Small intestine (tissue), 7 donors: ENCODE measurements at regions not wholly inside any gene's neighbourhood (a gene's known extent, or its start where the extent isn't known, plus 50 kb on each side); places are given as distances from the start of the nearest gene placed in this dataset.

Experiments
- DNase-seq, 2 donors: peaks; one replicate each; pipeline versions ENCODE4 v3.0.0 to v3.0.0-alpha.2; 2013
- FAIRE-seq: peaks from 2 replicates; lab custom pipeline; 2012; peaks lifted over from hg19 to GRCh38; lab: Jason Lieb, UNC
- H3K27ac ChIP-seq, 3 donors: one replicate each; pipeline ENCODE4 v1.5.1; 2013; ENCODE audit warnings: low read length in 2 of 3, mild to moderate bottlenecking in 2 of 3, control low read depth in 1 of 3, inconsistent platforms in 1 of 3, low read depth in 1 of 3, moderate library complexity in 1 of 3
- H3K27me3 ChIP-seq, 3 donors: one replicate each; pipeline ENCODE4 v1.6.1; 2013; ENCODE audit warnings: low read length in 3 of 3, inconsistent platforms in 1 of 3; ENCODE audit not compliant: control insufficient read depth in 3 of 3, insufficient read depth in 3 of 3
- H3K36me3 ChIP-seq, 3 donors: one replicate each; pipeline ENCODE4 v1.6.1; 2013; ENCODE audit warnings: low read length in 3 of 3, inconsistent platforms in 1 of 3, low read depth in 1 of 3, mild to moderate bottlenecking in 1 of 3, moderate library complexity in 1 of 3; ENCODE audit not compliant: control insufficient read depth in 3 of 3, insufficient read depth in 2 of 3
- H3K4me1 ChIP-seq, 3 donors: one replicate each; pipeline ENCODE4 v1.6.1; 2013; ENCODE audit warnings: low read length in 2 of 3, inconsistent platforms in 1 of 3, low read depth in 1 of 3, mild to moderate bottlenecking in 1 of 3, moderate library complexity in 1 of 3; ENCODE audit not compliant: control insufficient read depth in 3 of 3, insufficient read depth in 2 of 3
- H3K4me3 ChIP-seq, 3 donors: one replicate each; pipeline ENCODE4 v1.5.1; 2013; ENCODE audit warnings: low read length in 3 of 3, control low read depth in 1 of 3, inconsistent platforms in 1 of 3, low read depth in 1 of 3, mild to moderate bottlenecking in 1 of 3, moderate library complexity in 1 of 3
- H3K9me3 ChIP-seq, 2 donors: one replicate each; pipeline ENCODE4 v1.6.1; 2013; ENCODE audit warnings: low read depth in 1 of 2, low read length in 1 of 2; ENCODE audit not compliant: control insufficient read depth in 2 of 2, insufficient read depth in 1 of 2
- WGBS, 3 donors: extraction: QIAGEN DNeasy Blood & Tissue Kit; methylation state at CpG; one replicate each; pipeline ENCODE4 v1.1.7; 2013; 5-methylcytosine and 5-hydroxymethylcytosine counted together
- donor health status: healthy with polysubstance abuse.
- donor health status: control.
- donor health status: control.
- donor health status: Bipolar disorder and iron deficiency.
- donor health status: healthy.

GRCh38 chr21:16287046-16287445 lies 557.3 kb downstream of the USP25 start:
- Histone ChIP-seq H3K36me3 (no peaks in the 10 kb centered on the region), H3K4me3 (no peak overlapping the region), H3K27ac (no peak overlapping the region), H3K9me3 (no peaks in the 10 kb centered on the region), H3K27me3 (no peaks in the 10 kb centered on the region), H3K4me1 (no peaks in the 10 kb centered on the region)
- no peak for DNase-seq
- FAIRE-seq: no peak
- WGBS, 3 donors: 49 to 62% (median 57%) methylated on average over 2 of the region's 2 CpGs

DNA sequence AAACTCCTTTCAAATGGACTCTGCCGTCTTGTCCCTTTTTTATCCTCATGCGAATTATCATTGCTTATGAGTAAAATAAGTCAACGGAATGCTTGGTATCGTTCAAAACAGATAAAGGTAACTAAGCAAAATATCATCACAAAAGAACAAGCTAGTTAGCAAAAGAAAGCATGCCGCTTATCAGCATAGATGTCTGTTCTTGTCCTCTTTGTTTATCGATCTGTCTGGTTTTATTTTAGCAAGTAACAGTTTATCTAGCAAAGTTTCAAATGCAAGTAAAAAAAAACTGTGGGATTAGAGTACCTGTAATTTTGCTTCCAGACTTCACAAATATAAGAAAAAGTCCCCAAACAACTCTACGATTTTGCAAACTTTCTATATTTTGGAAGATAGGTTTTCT lies 561.5 kb downstream of the USP25 start:
- Histone ChIP-seq H3K27ac (no peak overlapping the region), H3K36me3 (no peaks in the 10 kb centered on the region), H3K9me3 (no peaks in the 10 kb centered on the region), H3K4me3 (no peak overlapping the region), H3K27me3 (no peaks in the 10 kb centered on the region), H3K4me1 (no peaks in the 10 kb centered on the region)
- WGBS, 3 donors: 44 to 75% (median 62%) methylated on average over 7 of the region's 7 CpGs
- FAIRE-seq (no peak), DNase-seq (no peak)

- FAIRE-seq (no peak), DNase-seq (no peak)
- H3K9me3 ChIP-seq: no peaks in the 10 kb centered on the region
- H3K4me1 ChIP-seq: no peaks in the 10 kb centered on the region
- H3K27me3 ChIP-seq: no peaks in the 10 kb centered on the region
- H3K36me3 ChIP-seq: no peaks in the 10 kb centered on the region
- WGBS, 3 donors: 87 to 90% (median 87%) methylated on average over 5 of the region's 5 CpGs
- H3K27ac ChIP-seq: no peak overlapping the region
- H3K4me3 ChIP-seq: no peak overlapping the region
Measured at GRCh38 chr21:16294128-16294527, 564.3 kb downstream of the USP25 start.

DNA sequence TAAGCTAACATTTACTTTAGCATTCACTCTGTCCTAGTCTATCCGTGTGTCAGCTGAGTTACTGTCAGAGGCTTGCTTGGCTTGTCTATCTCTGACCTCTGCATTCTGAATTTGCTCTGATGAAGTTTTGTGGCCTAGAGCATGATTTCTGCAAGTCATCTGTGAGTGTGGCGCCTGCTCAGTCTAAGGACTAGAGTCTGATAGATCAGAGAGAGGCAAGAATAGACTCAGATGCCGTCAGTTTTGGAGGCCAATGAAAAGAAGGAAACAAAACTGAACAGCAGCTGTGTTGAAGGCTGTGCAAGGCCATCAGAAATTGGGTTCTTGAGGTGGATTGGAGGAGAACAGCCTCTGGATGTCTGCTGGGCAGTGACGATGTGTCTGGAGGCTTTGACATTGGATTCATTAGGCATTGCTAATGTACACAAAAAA lies 573.1 kb downstream of the USP25 start:
- Histone ChIP-seq H3K27ac (no peak overlapping the region), H3K4me1 (no peaks in the 10 kb centered on the region), H3K4me3 (no peak overlapping the region), H3K9me3 (no peaks in the 10 kb centered on the region), H3K27me3 (no peaks in the 10 kb centered on the region), H3K36me3 (no peaks in the 10 kb centered on the region)
- 48 to 60% (median 56%) methylated on average over 4 of the region's 4 CpGs for WGBS, 3 donors
- FAIRE-seq (no peak), DNase-seq (no peak)

DNA sequence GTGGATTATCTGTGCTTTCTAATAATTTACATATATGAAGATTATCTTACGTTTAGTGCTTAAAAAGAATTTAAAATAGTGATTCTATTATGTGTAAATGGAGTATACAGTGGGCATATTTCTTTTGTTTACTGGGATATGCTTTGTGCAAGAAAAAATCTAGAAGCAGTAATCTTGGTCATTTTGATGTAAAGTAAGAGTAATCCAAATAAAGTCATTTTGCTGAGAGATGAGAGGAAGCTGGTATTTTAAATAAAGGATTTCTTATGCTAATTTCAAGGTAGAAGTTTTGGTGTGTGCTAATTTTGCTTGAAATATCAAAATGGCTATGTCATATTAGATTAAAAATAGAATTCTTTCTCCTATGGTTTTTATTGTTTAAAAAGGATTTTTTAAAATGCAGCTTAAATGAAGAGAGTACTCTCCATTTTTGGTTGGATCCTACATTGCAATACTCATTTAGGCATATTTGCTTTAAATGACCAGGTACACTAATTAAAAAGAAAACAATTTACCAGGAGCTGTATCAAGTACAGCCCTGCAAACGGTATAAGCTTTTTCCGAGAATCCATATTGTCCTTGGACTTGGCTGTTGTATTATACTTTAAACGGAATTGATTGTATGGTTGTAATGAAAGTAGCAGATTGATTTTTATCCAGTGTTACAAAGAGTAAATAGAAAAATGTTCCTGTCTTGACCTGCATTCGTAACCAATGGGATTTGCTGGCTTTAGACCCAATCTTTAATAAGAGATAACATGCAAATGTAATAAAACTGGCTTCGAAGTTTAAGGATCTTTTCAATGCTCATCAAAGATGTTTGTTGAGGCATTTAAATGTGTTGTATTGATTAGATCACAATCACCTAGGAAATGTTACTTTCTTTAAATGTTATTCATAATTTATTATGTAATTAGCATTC lies 574.7 kb downstream of the USP25 start:
- FAIRE-seq: no peak
- DNase-seq: no peak
- Histone ChIP-seq H3K4me3 (no peak overlapping the region), H3K36me3 (no peaks in the 10 kb centered on the region), H3K4me1 (no peaks in the 10 kb centered on the region), H3K27ac (no peak overlapping the region), H3K27me3 (no peaks in the 10 kb centered on the region), H3K9me3 (no peaks in the 10 kb centered on the region)
- 54 to 81% (median 66%) methylated on average over 6 of the region's 6 CpGs for WGBS, 3 donors

DNA sequence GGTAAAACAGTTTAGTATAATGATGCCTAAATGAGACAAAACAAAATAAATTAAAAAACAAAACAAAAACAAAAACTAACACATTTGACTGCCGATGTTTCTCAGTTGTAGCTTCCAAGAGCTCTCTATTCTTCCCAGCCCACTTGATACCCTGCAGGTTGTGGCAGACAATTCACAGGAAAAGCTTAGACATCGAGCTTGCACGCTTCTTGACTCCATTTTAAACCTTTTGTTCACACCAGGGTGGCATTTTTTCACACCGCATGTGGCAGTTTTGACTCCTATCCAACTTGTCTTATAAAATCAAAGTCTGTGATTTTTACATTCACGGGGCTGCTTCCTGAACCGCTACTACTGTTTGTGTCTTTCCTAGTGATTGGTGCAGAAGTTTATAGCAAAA lies 575.9 kb downstream of the USP25 start:
- DNase-seq (no peak), FAIRE-seq (no peak)
- 64 to 68% (median 65%) methylated on average over 6 of the region's 6 CpGs for WGBS, 3 donors

GRCh38 chr21:16307256-16307655 lies 577.5 kb downstream of the USP25 start:
- Histone ChIP-seq H3K27ac (no peak overlapping the region), H3K4me1 (no peaks in the 10 kb centered on the region), H3K36me3 (no peaks in the 10 kb centered on the region), H3K27me3 (no peaks in the 10 kb centered on the region), H3K4me3 (no peak overlapping the region), H3K9me3 (no peaks in the 10 kb centered on the region)
- FAIRE-seq: peak; percentile 19
- no peak for DNase-seq

More for the DNA sequence above, 575.9 kb downstream of the USP25 start:
- Histone ChIP-seq H3K36me3 (no peaks in the 10 kb centered on the region), H3K4me3 (no peak overlapping the region), H3K27ac (no peak overlapping the region), H3K9me3 (no peaks in the 10 kb centered on the region), H3K27me3 (no peaks in the 10 kb centered on the region), H3K4me1 (no peaks in the 10 kb centered on the region)

- no peak for FAIRE-seq
- WGBS, 3 donors: 41 to 59% (median 50%) methylated on average over 1 of the region's 1 CpG
- no peak overlapping the region for H3K27ac ChIP-seq
Measured at GRCh38 chr21:16308269-16308668, 578.5 kb downstream of the USP25 start.

More at GRCh38 chr21:16308269-16308668, 578.5 kb downstream of the USP25 start:
- H3K4me1 ChIP-seq: no peaks in the 10 kb centered on the region
- H3K4me3 ChIP-seq: no peak overlapping the region
- no peaks in the 10 kb centered on the region for H3K36me3 ChIP-seq
- H3K27me3 ChIP-seq: no peaks in the 10 kb centered on the region
- H3K9me3 ChIP-seq: no peaks in the 10 kb centered on the region
- no peak for DNase-seq
